ENCODE measurements at regions not wholly inside any gene's neighbourhood (a gene's known extent, or its start where the extent isn't known, plus 50 kb on each side); places are given as distances from the start of the nearest gene placed in this dataset.

DNA sequence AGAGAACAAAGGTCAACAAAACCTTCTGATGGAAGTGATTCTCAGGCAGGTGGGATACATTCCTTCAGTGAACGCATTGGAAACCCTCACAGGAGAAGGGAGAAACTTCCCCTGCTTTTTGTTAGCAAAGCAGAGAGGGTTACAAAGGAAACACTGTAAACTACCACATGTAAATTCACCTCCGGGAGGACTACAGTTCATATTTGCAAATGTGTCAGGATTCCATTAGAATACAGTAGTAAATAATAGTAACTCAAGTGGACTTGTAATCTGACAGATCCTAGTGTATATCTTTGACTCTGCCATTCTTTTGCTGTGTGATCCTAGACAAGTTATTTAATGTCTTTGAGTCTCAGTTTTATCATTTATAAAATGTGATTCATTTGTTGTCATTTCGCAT lies 504.3 kb upstream of the NRP1 start:
- no peaks in the 10 kb centered on the region for H3K27me3 ChIP-seq (ENCODE audit: control insufficient read depth, extremely low read depth, insufficient read depth, low read length)

DNA sequence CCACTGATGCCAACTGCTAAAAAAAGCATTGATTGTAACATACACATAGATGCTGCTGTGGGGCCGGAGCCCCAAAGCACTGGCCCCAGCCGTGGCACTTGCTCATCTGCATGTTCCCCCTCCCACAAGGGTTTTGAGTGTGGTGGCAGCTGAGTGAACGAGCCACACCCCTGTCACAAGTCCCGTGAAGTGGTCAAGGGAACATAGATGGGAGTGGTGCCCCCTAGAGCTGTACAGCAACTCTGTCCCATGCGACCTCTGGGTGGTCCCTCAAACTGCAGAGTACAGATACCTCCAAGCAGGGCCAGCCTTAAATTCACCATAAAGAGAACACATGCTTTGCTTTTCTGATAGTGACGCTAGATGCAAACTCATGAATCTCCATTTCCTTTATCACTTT lies 503.3 kb upstream of the NRP1 start:
- DNase-seq (ENCODE audit: low read depth, low spot score) (no peak), FAIRE-seq (no peak)
- Histone ChIP-seq H3K4me1 (ENCODE audit: control insufficient read depth, extremely low read depth, insufficient read depth, low read length) (no peaks in the 10 kb centered on the region), H3K36me3 (ENCODE audit: control insufficient read depth in 2 of 2, extremely low read depth in 1 of 2, insufficient read depth in 2 of 2, low read length in 2 of 2) (no peaks in the 10 kb centered on the region), H3K27ac (ENCODE audit: control insufficient read depth, insufficient read depth, low read length) (no peak overlapping the region), H3K4me3 (ENCODE audit: control insufficient read depth in 2 of 3, extremely low read depth in 1 of 3, insufficient read depth in 2 of 3, low read depth in 1 of 3, low read length in 3 of 3) (no peak overlapping the region), H2AFZ (ENCODE audit: control insufficient read depth, low read length) (no peak overlapping the region), H3K27me3 (ENCODE audit: control insufficient read depth, extremely low read depth, insufficient read depth, low read length) (no peaks in the 10 kb centered on the region), H3K9me1 (ENCODE audit: control insufficient read depth, extremely low read depth, insufficient read depth, low read length) (no peaks in the 10 kb centered on the region), H3K9ac (ENCODE audit: control insufficient read depth, extremely low read depth, insufficient read depth, low read length) (no peak overlapping the region), H4K20me1 (ENCODE audit: control insufficient read depth, extremely low read depth, insufficient read depth, low read length) (no peaks in the 10 kb centered on the region), H3K4me2 (ENCODE audit: control insufficient read depth, extremely low read depth, insufficient read depth, low read depth, low read length) (no peak overlapping the region), H3K79me2 (ENCODE audit: control insufficient read depth, insufficient read depth, low read length) (no peaks in the 10 kb centered on the region), H3K9me3 (ENCODE audit: control insufficient read depth, low read depth, low read length) (no peaks in the 10 kb centered on the region)
- dilution Hi-C loops (cut with MboI; ENCODE audit: extremely low pct_ligation_motif_present, low sequenced_read_pairs), result no loop called here
- TF ChIP-seq, protein P1, sequence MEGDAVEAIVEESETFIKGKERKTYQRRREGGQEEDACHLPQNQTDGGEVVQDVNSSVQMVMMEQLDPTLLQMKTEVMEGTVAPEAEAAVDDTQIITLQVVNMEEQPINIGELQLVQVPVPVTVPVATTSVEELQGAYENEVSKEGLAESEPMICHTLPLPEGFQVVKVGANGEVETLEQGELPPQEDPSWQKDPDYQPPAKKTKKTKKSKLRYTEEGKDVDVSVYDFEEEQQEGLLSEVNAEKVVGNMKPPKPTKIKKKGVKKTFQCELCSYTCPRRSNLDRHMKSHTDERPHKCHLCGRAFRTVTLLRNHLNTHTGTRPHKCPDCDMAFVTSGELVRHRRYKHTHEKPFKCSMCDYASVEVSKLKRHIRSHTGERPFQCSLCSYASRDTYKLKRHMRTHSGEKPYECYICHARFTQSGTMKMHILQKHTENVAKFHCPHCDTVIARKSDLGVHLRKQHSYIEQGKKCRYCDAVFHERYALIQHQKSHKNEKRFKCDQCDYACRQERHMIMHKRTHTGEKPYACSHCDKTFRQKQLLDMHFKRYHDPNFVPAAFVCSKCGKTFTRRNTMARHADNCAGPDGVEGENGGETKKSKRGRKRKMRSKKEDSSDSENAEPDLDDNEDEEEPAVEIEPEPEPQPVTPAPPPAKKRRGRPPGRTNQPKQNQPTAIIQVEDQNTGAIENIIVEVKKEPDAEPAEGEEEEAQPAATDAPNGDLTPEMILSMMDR (optimal IDR thresholded peaks at IDR 0.05 in 1 of 3, IDR thresholded peaks at IDR 0.05 in 1 of 3, conservative IDR thresholded peaks at IDR 0.05 in 1 of 3; ENCODE audit: extremely low read depth in 1 of 3, insufficient read depth in 2 of 3, low read length in 3 of 3), result no peak
- TF ChIP-seq EZH2 (IDR thresholded peaks at IDR 0.05; ENCODE audit: low read length), result no peak

More for the DNA sequence above, 504.3 kb upstream of the NRP1 start:
- dilution Hi-C loops (cut with MboI; ENCODE audit: extremely low pct_ligation_motif_present, low sequenced_read_pairs), result no loop called here
- no peak overlapping the region for H3K4me2 ChIP-seq (ENCODE audit: control insufficient read depth, extremely low read depth, insufficient read depth, low read depth, low read length)
- FAIRE-seq, result no peak
- TF ChIP-seq, protein P1 (optimal IDR thresholded peaks at IDR 0.05 in 1 of 3, IDR thresholded peaks at IDR 0.05 in 1 of 3, conservative IDR thresholded peaks at IDR 0.05 in 1 of 3; ENCODE audit: extremely low read depth in 1 of 3, insufficient read depth in 2 of 3, low read length in 3 of 3), result no peak
- TF ChIP-seq EZH2 (IDR thresholded peaks at IDR 0.05; ENCODE audit: low read length), result no peak
- no peak overlapping the region for H3K9ac ChIP-seq (ENCODE audit: control insufficient read depth, extremely low read depth, insufficient read depth, low read length)
- H4K20me1 ChIP-seq (ENCODE audit: control insufficient read depth, extremely low read depth, insufficient read depth, low read length), result no peaks in the 10 kb centered on the region
- no peak overlapping the region for H3K27ac ChIP-seq (ENCODE audit: control insufficient read depth, insufficient read depth, low read length)
- no peaks in the 10 kb centered on the region for H3K4me1 ChIP-seq (ENCODE audit: control insufficient read depth, extremely low read depth, insufficient read depth, low read length)
- no peaks in the 10 kb centered on the region for H3K36me3 ChIP-seq (ENCODE audit: control insufficient read depth in 2 of 2, extremely low read depth in 1 of 2, insufficient read depth in 2 of 2, low read length in 2 of 2)
- no peaks in the 10 kb centered on the region for H3K9me3 ChIP-seq (ENCODE audit: control insufficient read depth, low read depth, low read length)
- DNase-seq (ENCODE audit: low read depth, low spot score), result no peak
- no peaks in the 10 kb centered on the region for H3K79me2 ChIP-seq (ENCODE audit: control insufficient read depth, insufficient read depth, low read length)
- no peaks in the 10 kb centered on the region for H3K9me1 ChIP-seq (ENCODE audit: control insufficient read depth, extremely low read depth, insufficient read depth, low read length)
- no peak overlapping the region for H3K4me3 ChIP-seq (ENCODE audit: control insufficient read depth in 2 of 3, extremely low read depth in 1 of 3, insufficient read depth in 2 of 3, low read depth in 1 of 3, low read length in 3 of 3)
- no peak overlapping the region for H2AFZ ChIP-seq (ENCODE audit: control insufficient read depth, low read length)

Measured in keratinocyte (primary cell).